GM10248 (cell line): ENCODE measurements at regions not wholly inside any gene's neighbourhood (a gene's known extent, or its start where the extent isn't known, plus 50 kb on each side); places are given as distances from the start of the nearest gene placed in this dataset.
"Not testable (repeated sequence)": the region's sequence is repeated elsewhere in the genome, so short reads cannot be mapped to it uniquely, and the experiment has no call there.

ENCODE experiments used
- CTCF ChIA-PET: fragments of 300-600 bp; sonication (Branson Sonifier 250); formaldehyde crosslinking; extraction: SDS; loops from one replicate; lab custom pipeline; 2021; ENCODE audit warnings: antibody characterized with exemption; lab: Yijun Ruan, JAX
- POLR2A ChIA-PET: fragments of 350-650 bp; sonication (Branson Sonifier 250); formaldehyde crosslinking; extraction: SDS; loops from one replicate; lab custom pipeline; 2020; ENCODE audit warnings: antibody characterized with exemption; lab: Yijun Ruan, JAX
- DNase-seq: peaks from one replicate; pipeline ENCODE4 v3.0.0; 2012; ENCODE audit errors: extremely low spot score
- TF ChIP-seq, protein P1 (sequence below): IDR thresholded peaks from 2 replicates; pipeline ENCODE4 v1.5.1; 2012; ENCODE audit warnings: mild to moderate bottlenecking, low read depth; ENCODE audit errors: extremely low read depth, missing control alignments, control extremely low read depth

DNA sequence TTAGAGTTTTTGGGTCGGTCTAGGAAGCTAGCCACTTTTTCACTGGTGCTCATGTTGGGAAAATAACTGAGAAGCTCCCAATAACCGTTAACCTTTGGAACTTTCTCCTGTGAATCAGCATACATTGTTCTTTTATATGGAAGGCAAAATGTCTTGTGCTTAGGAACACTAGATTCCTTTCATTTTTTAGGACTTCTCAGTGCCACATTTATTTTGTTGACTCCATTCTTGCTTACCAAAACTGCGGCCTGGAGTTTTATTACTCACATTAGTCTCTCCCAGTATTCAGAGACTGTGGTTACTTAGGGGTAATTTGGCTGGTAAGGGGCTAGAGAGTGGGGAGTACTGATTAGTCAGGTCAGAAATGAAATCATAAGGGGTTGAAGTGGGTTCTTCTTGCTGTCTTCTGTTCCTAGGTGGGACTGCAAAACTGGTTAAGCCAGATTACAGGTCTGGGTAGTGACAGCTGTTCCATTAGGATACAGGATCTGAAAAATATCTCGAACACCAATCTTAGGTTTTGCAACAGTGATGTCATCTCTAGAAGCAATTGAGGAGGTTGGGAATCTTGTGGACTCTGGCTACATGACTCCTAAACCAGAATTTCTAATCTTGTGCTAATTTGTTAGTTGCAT, 631.4 kb upstream of the LUZP2 start:
- ChIA-PET CTCF (no interaction called here), POLR2A (no interaction called here)
- TF ChIP-seq, protein P1, sequence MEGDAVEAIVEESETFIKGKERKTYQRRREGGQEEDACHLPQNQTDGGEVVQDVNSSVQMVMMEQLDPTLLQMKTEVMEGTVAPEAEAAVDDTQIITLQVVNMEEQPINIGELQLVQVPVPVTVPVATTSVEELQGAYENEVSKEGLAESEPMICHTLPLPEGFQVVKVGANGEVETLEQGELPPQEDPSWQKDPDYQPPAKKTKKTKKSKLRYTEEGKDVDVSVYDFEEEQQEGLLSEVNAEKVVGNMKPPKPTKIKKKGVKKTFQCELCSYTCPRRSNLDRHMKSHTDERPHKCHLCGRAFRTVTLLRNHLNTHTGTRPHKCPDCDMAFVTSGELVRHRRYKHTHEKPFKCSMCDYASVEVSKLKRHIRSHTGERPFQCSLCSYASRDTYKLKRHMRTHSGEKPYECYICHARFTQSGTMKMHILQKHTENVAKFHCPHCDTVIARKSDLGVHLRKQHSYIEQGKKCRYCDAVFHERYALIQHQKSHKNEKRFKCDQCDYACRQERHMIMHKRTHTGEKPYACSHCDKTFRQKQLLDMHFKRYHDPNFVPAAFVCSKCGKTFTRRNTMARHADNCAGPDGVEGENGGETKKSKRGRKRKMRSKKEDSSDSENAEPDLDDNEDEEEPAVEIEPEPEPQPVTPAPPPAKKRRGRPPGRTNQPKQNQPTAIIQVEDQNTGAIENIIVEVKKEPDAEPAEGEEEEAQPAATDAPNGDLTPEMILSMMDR = no peak
- DNase-seq = no peak

DNA sequence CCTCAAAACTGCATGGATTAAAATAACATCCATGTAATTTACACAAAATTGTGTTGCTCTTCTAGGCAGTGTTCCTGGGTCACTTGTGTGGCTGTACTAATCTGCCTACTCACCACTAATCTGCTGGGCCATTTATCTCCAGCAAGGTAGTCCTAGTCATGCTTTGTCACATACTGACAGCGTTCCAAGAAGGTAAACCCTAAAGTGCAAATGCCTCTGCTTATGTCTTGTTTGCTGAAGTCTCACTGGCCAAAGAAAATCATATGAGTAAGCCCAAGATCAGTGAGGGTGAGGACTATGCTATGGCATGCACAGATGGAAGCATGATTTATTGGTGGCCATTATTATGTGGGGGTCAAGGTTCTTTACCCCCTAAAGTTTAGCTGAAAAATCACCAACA, 630.2 kb upstream of the LUZP2 start:
- no peak for DNase-seq
- POLR2A ChIA-PET = no interaction called here
- TF ChIP-seq, protein P1 = no peak
- CTCF ChIA-PET = no interaction called here

- CTCF ChIA-PET = no interaction called here
- TF ChIP-seq, protein P1 = no peak
- POLR2A ChIA-PET = no interaction called here
- no peak for DNase-seq
These were observed 627.2 kb upstream of the LUZP2 start for GRCh38 chr11:23869671-23870070.

DNA sequence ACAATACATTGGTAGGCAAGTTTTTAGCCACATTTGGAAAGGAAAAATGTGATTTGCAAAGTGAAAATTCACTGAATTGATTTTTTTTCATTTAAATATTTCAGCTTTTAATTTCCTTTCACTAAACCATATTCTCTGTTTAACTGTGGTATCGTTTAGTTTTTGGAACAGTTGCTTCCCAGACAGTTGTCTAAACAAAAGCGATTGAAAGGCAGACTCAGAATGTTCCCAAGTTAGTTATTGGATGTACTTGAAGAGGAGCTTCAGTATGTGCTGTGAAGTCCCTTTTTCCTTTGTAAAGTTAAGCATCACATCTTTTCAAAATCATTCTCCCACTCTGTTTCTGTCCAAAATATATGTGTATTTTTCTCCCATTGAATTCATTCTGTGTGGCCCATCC, 623.4 kb upstream of the LUZP2 start:
- TF ChIP-seq, protein P1 = no peak
- POLR2A ChIA-PET = no interaction called here
- no peak for DNase-seq
- CTCF ChIA-PET = no interaction called here

DNA sequence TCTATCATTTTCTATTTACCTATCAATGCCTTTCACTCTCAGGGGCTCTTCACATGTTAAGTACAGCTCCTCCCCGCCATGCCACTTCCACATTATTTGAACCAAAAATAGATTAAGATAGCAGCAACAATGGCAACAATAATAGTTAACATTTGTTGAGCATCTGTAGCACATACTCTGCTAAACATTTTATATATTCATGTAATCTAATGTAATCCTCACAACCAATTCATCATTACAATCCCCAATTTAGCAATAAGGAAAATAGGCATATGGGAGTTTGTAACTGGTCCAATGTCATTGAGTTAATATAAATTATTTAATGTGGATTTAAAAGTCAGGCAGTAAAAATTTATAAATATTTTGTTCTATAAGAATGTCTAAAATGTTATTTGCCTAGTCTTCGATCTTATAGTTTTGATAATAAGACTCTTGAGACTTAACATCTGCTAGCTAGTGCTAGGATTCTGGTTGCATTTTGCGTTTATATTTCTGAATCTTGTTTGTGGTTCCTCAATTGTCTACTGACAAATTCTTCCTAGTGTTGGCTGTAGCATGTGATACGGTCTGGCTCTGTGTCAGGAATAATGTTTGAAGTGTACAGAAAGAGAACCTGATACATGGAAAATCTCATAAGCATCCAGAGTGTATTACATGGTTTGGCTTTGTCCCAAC, 621.5 kb upstream of the LUZP2 start:
- POLR2A ChIA-PET = no interaction called here
- DNase-seq = no peak
- CTCF ChIA-PET = no interaction called here
- TF ChIP-seq, protein P1 = no peak

DNA sequence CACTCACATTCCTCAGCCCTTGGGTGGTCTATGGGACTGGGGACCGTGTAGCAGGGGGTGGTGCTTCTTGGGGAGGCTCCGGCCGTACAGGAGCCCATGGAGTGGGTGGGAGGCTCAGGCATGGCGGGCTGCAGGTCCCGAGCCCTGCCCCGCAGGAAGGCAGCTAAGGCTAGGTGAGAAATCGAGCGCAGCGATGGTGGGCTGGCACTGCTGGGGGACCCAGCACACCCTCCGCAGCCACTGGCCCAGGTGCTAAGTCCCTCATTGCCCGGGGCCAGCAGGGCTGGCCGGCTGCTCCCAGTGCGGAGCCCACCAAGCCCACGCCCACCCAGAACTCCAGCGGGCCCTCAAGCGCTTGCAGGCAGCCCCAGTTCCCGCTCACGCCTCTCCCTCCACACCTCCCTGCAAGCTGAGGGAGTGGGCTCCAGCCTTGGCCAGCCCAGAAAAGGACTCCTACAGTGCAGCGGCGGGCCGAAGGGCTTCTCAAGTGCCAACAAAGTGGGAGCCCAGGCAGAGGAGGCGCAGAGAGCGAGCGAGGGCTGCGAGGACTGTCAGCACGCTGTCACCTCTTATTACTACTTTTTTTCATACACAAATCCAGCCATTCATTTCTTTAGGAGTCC, 613.3 kb upstream of the LUZP2 start:
- CTCF ChIA-PET, DNase-seq, POLR2A ChIA-PET: not testable (repeated sequence)

DNA sequence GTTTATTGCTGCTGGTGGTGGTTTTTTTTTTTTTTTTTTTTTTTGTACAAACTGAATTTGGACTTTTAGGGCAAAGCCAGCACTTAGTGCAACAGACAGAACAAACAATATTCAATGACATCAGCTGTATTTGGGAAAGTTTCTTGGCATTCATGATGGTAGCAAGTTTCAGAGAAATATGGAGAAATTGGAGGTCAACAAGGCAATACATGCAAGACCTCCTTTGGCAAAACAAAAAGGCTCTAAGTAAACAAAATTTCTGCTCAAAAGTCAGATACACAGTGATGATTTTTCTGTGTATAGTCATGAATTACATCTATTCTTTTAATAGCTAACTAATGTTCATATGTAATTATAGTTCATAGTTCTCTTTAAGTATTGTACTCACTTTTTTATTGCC, 612.5 kb upstream of the LUZP2 start:
- DNase-seq = no peak
- TF ChIP-seq, protein P1 = no peak
- CTCF ChIA-PET = no interaction called here
- POLR2A ChIA-PET = no interaction called here
